Astrocyte (in vitro differentiated cells and primary cell): ENCODE measurements at regions not wholly inside any gene's neighbourhood (a gene's known extent, or its start where the extent isn't known, plus 50 kb on each side); places are given as distances from the start of the nearest gene placed in this dataset.

Source experiments
- EZH2 ChIP-seq: IDR thresholded peaks from 2 replicates; pipeline ENCODE4 v1.6.1; 2012; ENCODE audit warnings: mild to moderate bottlenecking, low read length, inconsistent platforms; ENCODE audit not compliant: insufficient read depth
- TF ChIP-seq, protein P1 (sequence below): IDR thresholded peaks from 2 replicates; pipeline ENCODE4 v1.5.1; 2011; ENCODE audit warnings: low read depth, mild to moderate bottlenecking, inconsistent platforms, low read length, moderate library complexity; ENCODE audit not compliant: insufficient read depth

DNA sequence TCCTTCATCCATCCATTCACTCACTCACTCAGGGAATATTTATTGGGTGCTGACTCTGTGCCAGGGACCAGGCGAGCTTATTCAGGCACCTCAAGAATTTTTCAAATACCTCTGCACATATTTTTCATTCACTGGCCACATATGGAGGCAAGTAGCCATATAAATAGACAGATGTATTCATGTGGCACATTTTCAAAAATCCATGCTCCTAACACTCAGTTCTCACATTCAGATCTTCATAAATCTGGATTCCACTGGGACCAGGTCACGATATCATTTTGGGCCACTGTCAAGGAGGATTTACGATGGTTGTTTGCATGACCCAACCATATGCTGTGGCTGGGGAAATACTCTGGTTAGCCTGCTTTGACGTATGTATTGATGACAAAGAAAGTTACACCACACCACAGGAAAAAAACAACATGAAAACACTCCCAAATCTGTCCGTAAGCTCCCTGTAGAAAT, 241.8 kb upstream of the LRTM1 start:
- TF ChIP-seq, protein P1, sequence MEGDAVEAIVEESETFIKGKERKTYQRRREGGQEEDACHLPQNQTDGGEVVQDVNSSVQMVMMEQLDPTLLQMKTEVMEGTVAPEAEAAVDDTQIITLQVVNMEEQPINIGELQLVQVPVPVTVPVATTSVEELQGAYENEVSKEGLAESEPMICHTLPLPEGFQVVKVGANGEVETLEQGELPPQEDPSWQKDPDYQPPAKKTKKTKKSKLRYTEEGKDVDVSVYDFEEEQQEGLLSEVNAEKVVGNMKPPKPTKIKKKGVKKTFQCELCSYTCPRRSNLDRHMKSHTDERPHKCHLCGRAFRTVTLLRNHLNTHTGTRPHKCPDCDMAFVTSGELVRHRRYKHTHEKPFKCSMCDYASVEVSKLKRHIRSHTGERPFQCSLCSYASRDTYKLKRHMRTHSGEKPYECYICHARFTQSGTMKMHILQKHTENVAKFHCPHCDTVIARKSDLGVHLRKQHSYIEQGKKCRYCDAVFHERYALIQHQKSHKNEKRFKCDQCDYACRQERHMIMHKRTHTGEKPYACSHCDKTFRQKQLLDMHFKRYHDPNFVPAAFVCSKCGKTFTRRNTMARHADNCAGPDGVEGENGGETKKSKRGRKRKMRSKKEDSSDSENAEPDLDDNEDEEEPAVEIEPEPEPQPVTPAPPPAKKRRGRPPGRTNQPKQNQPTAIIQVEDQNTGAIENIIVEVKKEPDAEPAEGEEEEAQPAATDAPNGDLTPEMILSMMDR, result no peak
- no peak for TF ChIP-seq EZH2
